Activated CD4-positive, alpha-beta memory T cell treated with anti-CD3 and anti-CD28 coated beads for 36 hours (primary cell): ENCODE measurements at regions not wholly inside any gene's neighbourhood (a gene's known extent, or its start where the extent isn't known, plus 50 kb on each side); places are given as distances from the start of the nearest gene placed in this dataset.

ENCODE experiments used
- CTCF ChIA-PET: fragments of 350-600 bp; sonication (Branson Sonifier 250); formaldehyde crosslinking; loops from one replicate; lab custom pipeline; 2021; ENCODE audit warnings: antibody characterized with exemption, inconsistent platforms; lab: Charles Lee
- POLR2A ChIA-PET: fragments of 350-600 bp; sonication (Branson Sonifier 250); formaldehyde crosslinking; loops from one replicate; lab custom pipeline; 2021; ENCODE audit warnings: antibody characterized with exemption; lab: Charles Lee
- DNase-seq: peaks from one replicate; pipeline ENCODE4 v3.0.0-alpha.2; 2020
- H3K27ac Mint-ChIP-seq: one replicate; pipeline ENCODE4 v1.8.0; 2021; ENCODE audit warnings: mixed read lengths
- H3K27me3 Mint-ChIP-seq: one replicate; pipeline ENCODE4 v1.8.0; 2021; ENCODE audit warnings: mixed read lengths
- H3K36me3 Mint-ChIP-seq: one replicate; pipeline ENCODE4 v1.8.0; 2021; ENCODE audit warnings: mixed read lengths
- H3K4me1 Mint-ChIP-seq: one replicate; pipeline ENCODE4 v1.8.0; 2021; ENCODE audit warnings: low read depth, mixed read lengths
- H3K4me3 Mint-ChIP-seq: one replicate; pipeline ENCODE4 v1.8.0; 2021; ENCODE audit warnings: mild to moderate bottlenecking, mixed read lengths
- H3K9me3 Mint-ChIP-seq: one replicate; pipeline ENCODE4 v1.8.0; 2021; ENCODE audit warnings: mixed read lengths
- intact Hi-C: fragments of 100-400 bp; cut with micrococcal nuclease; formaldehyde crosslinking; loops from one replicate; pipeline ENCODE4 v1.15.1; 2023

GRCh38 chr6:105952772-105953690 is 133.1 kb upstream of the PRDM1 start:
- no peaks in the 10 kb centered on the region for H3K36me3 Mint-ChIP-seq
- no peak overlapping the region for H3K27ac Mint-ChIP-seq
- CTCF ChIA-PET = no interaction called here
- POLR2A ChIA-PET = no interaction called here
- DNase-seq = no peak
- peaks cover 2% of the 10 kb centered on the region for H3K27me3 Mint-ChIP-seq
- H3K4me3 Mint-ChIP-seq = no peak overlapping the region
- intact Hi-C loops = no loop called here
- H3K4me1 Mint-ChIP-seq = no peaks in the 10 kb centered on the region
- no peaks in the 10 kb centered on the region for H3K9me3 Mint-ChIP-seq

- H3K9me3 Mint-ChIP-seq = no peaks in the 10 kb centered on the region
- no peak overlapping the region for H3K27ac Mint-ChIP-seq
- no peaks in the 10 kb centered on the region for H3K4me1 Mint-ChIP-seq
- no peaks in the 10 kb centered on the region for H3K36me3 Mint-ChIP-seq
- no peak overlapping the region for H3K4me3 Mint-ChIP-seq
- H3K27me3 Mint-ChIP-seq = peaks cover 2% of the 10 kb centered on the region
- intact Hi-C loops = no loop called here
- POLR2A ChIA-PET = interaction anchor here (0.7 kb wide), 1 partner anchor 287 kb away, joined by 3 read pairs; no protein-coding TSS in a partner anchor
- CTCF ChIA-PET = no interaction called here
- no peak for DNase-seq
These were observed 133.8 kb upstream of the PRDM1 start for GRCh38 chr6:105952326-105952725.

DNA sequence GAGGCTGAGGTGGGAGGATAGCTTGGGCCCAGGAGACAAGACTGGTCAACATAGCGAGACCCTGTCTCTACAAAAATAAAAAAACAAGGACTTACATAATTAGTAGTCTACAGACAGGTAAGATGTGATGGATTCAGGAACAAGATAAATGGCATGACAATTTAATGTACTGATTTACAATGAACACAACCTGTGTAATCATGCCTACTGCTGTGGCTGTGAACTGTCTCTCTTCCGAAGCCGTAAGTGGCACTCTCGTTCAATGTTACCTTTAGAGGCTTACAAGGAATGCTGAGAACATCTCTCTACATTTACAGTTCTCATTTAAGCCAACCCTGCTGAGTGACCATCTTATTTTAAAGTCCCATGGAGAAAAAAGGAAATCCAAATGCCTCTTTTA is 134.8 kb upstream of the PRDM1 start:
- no peak overlapping the region for H3K4me3 Mint-ChIP-seq
- DNase-seq = no peak
- ChIA-PET CTCF (no interaction called here), POLR2A (no interaction called here)
- intact Hi-C loops = no loop called here
- H3K27me3 Mint-ChIP-seq = no peaks in the 10 kb centered on the region
- H3K27ac Mint-ChIP-seq = no peak overlapping the region
- no peaks in the 10 kb centered on the region for H3K4me1 Mint-ChIP-seq
- H3K9me3 Mint-ChIP-seq = no peaks in the 10 kb centered on the region
- H3K36me3 Mint-ChIP-seq = no peaks in the 10 kb centered on the region

GRCh38 chr6:105949869-105950268 is 136.3 kb upstream of the PRDM1 start:
- H3K27me3 Mint-ChIP-seq = no peaks in the 10 kb centered on the region
- no peak for DNase-seq
- POLR2A ChIA-PET = interaction anchor here (0.6 kb wide), 1 partner anchor 1332 kb away, joined by 4 read pairs; no protein-coding TSS in a partner anchor
- H3K4me1 Mint-ChIP-seq = no peaks in the 10 kb centered on the region
- CTCF ChIA-PET = no interaction called here
- H3K36me3 Mint-ChIP-seq = no peaks in the 10 kb centered on the region
- no peak overlapping the region for H3K27ac Mint-ChIP-seq
- H3K9me3 Mint-ChIP-seq = no peaks in the 10 kb centered on the region
- H3K4me3 Mint-ChIP-seq = no peak overlapping the region
- intact Hi-C loops = no loop called here

- peaks cover 15% of the 10 kb centered on the region for H3K4me1 Mint-ChIP-seq
- H3K27me3 Mint-ChIP-seq = peaks cover 2% of the 10 kb centered on the region
- H3K4me3 Mint-ChIP-seq = no peak overlapping the region
- intact Hi-C loops = loop anchor here (5.0 kb wide), 1 partner anchor 34 kb away; no protein-coding TSS in a partner anchor
- DNase-seq = no peak
- no peaks in the 10 kb centered on the region for H3K36me3 Mint-ChIP-seq
- ChIA-PET CTCF (interaction anchor here (0.7 kb wide), 1 partner anchor 35 kb away, joined by 3 read pairs; no protein-coding TSS in a partner anchor), POLR2A (no interaction called here)
- H3K9me3 Mint-ChIP-seq = no peaks in the 10 kb centered on the region
- H3K27ac Mint-ChIP-seq = no peak overlapping the region
These were observed 142.6 kb upstream of the PRDM1 start for GRCh38 chr6:105943514-105943913.

DNA sequence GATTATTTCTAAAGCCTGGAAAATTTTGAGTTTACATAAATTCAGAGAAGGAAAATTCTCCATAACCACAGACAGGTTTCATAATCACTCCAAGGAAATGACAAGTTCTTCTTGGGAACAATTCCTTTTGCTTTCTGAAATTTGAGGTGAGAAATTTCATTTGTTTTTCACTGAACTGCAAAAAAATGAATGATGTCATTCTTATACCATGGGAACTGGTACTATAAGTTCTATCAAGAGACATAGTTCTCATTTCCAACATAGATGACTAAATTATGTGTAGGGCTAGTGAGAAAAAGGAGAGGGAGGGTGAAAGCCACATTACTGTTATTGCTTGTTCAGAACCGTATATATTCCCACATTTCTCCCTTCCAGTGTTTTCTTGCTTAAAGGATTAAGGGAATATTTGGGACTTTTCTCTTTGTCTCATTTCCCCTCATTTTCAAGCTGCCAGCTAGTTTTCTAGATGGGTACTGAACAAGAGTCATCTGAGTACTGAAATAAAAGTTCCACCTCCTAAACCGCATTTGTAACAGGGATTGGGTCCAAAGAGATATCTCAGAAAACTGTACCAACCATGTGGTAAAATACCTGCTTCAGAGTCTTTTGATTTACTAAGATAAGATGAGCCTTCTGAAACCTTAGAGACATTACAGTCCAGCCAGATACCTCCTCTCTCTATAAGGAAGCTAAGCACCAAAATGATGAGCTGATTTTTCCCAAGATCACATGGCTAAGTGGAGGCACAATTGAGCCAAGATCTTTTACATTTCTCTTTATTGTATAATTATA is 144.3 kb upstream of the PRDM1 start:
- H3K36me3 Mint-ChIP-seq = no peaks in the 10 kb centered on the region
- intact Hi-C loops = loop anchor here (5.0 kb wide), 1 partner anchor 35 kb away; no protein-coding TSS in a partner anchor
- POLR2A ChIA-PET = no interaction called here
- H3K4me3 Mint-ChIP-seq = no peak overlapping the region
- H3K4me1 Mint-ChIP-seq = peaks cover 15% of the 10 kb centered on the region
- CTCF ChIA-PET = interaction anchor here (1.2 kb wide), 1 partner anchor 207 kb away, joined by 3 read pairs; no protein-coding TSS in a partner anchor
- H3K27me3 Mint-ChIP-seq = peaks cover 2% of the 10 kb centered on the region
- no peak for DNase-seq
- H3K27ac Mint-ChIP-seq = no peak overlapping the region
- no peaks in the 10 kb centered on the region for H3K9me3 Mint-ChIP-seq

GRCh38 chr6:105940990-105941389 is 145.1 kb upstream of the PRDM1 start:
- POLR2A ChIA-PET = no interaction called here
- Mint-ChIP-seq H3K36me3 (no peaks in the 10 kb centered on the region), H3K4me3 (no peak overlapping the region), H3K4me1 (peaks cover 15% of the 10 kb centered on the region), H3K27me3 (peaks cover 2% of the 10 kb centered on the region), H3K27ac (no peak overlapping the region), H3K9me3 (no peaks in the 10 kb centered on the region)
- no peak for DNase-seq
- intact Hi-C loops = loop anchor here (5.0 kb wide), 1 partner anchor 36 kb away; no protein-coding TSS in a partner anchor
- CTCF ChIA-PET = interaction anchor here (1.1 kb wide), 1 partner anchor 509 kb away, joined by 3 read pairs; no protein-coding TSS in a partner anchor

DNA sequence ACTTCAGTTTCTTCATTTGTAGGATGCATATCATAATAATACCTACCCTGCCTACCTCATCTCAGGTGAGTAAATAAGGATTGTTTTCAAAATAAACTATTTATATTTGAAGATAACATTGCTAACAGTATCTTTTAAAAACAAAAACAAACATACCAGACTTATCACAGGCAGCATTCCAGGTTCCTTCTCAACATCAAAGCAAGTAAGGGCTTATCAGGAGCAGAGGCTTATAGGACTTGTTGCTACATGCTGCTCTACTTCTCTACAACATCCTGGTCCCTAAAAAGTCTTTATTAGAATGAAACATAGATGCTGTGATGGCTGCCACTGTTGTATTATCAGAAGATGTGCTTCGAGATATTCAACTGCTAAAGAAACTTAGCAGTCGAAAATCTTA is 149.2 kb upstream of the PRDM1 start:
- Mint-ChIP-seq H3K4me3 (no peak overlapping the region), H3K27me3 (no peaks in the 10 kb centered on the region), H3K4me1 (peaks cover 7% of the 10 kb centered on the region), H3K27ac (no peak overlapping the region), H3K9me3 (no peaks in the 10 kb centered on the region), H3K36me3 (no peaks in the 10 kb centered on the region)
- ChIA-PET POLR2A (no interaction called here), CTCF (no interaction called here)
- no peak for DNase-seq
- intact Hi-C loops = no loop called here

GRCh38 chr6:105935416-105935815 is 150.7 kb upstream of the PRDM1 start:
- POLR2A ChIA-PET = no interaction called here
- H3K36me3 Mint-ChIP-seq = no peaks in the 10 kb centered on the region
- no peak overlapping the region for H3K27ac Mint-ChIP-seq
- intact Hi-C loops = no loop called here
- no peaks in the 10 kb centered on the region for H3K27me3 Mint-ChIP-seq
- no peak overlapping the region for H3K4me3 Mint-ChIP-seq
- DNase-seq = no peak
- H3K9me3 Mint-ChIP-seq = no peaks in the 10 kb centered on the region
- CTCF ChIA-PET = no interaction called here
- no peaks in the 10 kb centered on the region for H3K4me1 Mint-ChIP-seq

- Mint-ChIP-seq H3K4me1 (no peaks in the 10 kb centered on the region), H3K4me3 (no peak overlapping the region), H3K36me3 (no peaks in the 10 kb centered on the region), H3K27me3 (peaks cover 2% of the 10 kb centered on the region), H3K9me3 (no peaks in the 10 kb centered on the region), H3K27ac (no peak overlapping the region)
- intact Hi-C loops = no loop called here
- POLR2A ChIA-PET = no interaction called here
- CTCF ChIA-PET = no interaction called here
- no peak for DNase-seq
These were observed 151.4 kb upstream of the PRDM1 start for GRCh38 chr6:105934708-105935107.

DNA sequence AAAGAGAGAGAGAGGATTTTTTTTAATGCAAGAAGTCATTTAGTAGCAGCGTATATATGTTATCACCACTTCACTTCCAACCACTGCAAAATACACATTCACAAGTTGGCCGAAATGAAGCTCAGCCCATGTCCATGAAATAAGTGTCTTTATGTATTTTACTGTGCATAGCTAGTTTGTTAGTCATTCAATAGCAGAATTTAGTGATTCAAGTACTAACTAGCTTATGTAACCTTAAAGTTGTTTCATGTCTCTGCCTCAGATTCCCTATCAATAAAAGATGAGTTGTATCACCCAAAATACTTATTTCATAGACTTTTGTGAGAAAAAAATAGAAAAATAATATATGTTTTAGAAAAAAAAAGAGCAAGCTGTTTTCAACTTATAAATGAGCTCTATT is 153.7 kb upstream of the PRDM1 start:
- DNase-seq = no peak
- H3K4me3 Mint-ChIP-seq = no peak overlapping the region
- H3K27ac Mint-ChIP-seq = no peak overlapping the region
- ChIA-PET CTCF (interaction anchor here (0.6 kb wide), 1 partner anchor 439 kb away, joined by 3 read pairs; no protein-coding TSS in a partner anchor), POLR2A (no interaction called here)
- no peaks in the 10 kb centered on the region for H3K36me3 Mint-ChIP-seq
- H3K4me1 Mint-ChIP-seq = no peaks in the 10 kb centered on the region
- H3K27me3 Mint-ChIP-seq = peaks cover 2% of the 10 kb centered on the region
- intact Hi-C loops = no loop called here
- H3K9me3 Mint-ChIP-seq = no peaks in the 10 kb centered on the region

GRCh38 chr6:105929626-105930025 is 156.5 kb upstream of the PRDM1 start:
- ChIA-PET CTCF (no interaction called here), POLR2A (no interaction called here)
- DNase-seq = no peak
- no peaks in the 10 kb centered on the region for H3K4me1 Mint-ChIP-seq
- no peaks in the 10 kb centered on the region for H3K9me3 Mint-ChIP-seq
- peaks cover 2% of the 10 kb centered on the region for H3K27me3 Mint-ChIP-seq
- H3K4me3 Mint-ChIP-seq = no peak overlapping the region
- no peak overlapping the region for H3K27ac Mint-ChIP-seq
- no peaks in the 10 kb centered on the region for H3K36me3 Mint-ChIP-seq
- intact Hi-C loops = no loop called here
